ENCODE measurements at regions not wholly inside any gene's neighbourhood (a gene's known extent, or its start where the extent isn't known, plus 50 kb on each side); places are given as distances from the start of the nearest gene placed in this dataset.

DNA sequence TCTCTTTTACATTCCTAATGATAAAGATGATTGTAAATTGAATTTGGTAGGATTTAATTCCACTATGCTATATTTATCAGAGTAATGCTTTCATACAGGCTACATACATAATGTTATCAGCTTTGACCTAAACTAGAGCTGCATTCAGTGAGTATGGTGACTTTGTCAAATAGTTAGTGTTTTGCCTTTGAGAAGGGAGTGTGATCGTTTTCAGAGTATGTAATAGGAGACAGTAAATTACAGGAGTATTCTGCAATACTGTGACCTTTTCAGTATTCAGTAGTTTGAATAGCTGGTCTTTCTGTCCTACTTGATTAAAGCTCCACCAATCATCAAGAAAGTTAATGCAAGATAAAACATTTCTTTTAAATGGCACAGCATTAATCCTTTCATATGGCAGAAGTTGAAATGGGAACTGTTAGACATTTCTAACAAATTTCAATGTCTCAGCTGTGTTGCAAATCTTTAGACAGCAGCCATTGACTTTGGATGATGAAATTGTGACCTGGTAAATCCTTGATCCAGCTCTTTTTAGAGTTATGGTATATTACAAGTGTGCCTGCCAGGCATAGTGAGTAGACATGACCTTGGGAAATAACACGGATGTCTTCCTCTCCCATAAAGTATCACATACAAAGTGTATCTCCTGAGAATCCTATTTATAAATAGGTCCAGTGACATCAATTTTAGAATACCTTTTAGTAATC lies 455.3 kb downstream of the KCTD8 start:
- no peak for DNase-seq

DNA sequence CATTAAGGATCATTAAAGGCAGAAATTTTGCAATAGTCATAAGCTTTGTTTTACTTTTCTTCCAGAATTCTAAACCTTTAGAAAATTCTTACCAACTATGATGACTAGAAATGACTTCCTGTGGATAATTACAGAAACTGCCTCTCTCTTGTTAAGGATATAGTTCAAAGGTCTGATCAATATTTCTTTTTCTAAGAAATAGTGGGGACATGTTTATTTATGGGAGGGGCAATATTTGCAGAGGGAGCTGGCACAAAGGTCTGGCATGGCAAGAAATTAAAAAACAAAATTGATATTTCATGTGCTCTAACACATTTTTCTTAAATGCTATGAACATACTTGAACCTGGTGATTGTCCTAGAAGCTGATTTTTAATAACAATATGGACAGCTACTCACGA lies 448.9 kb downstream of the KCTD8 start:
- DNase-seq, result no peak

DNA sequence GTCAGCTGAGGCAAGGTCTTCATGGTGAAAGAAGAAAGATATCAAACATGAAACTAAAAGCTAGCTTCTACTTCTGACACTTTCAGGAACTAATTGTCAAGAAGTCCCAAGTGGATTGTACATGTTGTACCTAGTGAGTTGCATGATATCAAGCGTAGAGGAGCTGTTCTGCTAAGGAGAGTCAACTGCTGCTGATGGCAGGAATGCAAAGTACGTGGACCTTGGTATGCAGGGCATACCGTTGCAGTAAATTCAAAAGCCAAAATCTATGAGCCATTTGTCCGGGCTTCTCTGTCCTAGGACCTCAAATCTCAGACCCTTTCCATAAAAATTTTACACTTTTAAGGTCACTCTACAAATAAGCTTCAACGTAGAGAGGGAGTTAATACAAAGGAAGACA lies 446.2 kb downstream of the KCTD8 start:
- DNase-seq, result no peak

DNA sequence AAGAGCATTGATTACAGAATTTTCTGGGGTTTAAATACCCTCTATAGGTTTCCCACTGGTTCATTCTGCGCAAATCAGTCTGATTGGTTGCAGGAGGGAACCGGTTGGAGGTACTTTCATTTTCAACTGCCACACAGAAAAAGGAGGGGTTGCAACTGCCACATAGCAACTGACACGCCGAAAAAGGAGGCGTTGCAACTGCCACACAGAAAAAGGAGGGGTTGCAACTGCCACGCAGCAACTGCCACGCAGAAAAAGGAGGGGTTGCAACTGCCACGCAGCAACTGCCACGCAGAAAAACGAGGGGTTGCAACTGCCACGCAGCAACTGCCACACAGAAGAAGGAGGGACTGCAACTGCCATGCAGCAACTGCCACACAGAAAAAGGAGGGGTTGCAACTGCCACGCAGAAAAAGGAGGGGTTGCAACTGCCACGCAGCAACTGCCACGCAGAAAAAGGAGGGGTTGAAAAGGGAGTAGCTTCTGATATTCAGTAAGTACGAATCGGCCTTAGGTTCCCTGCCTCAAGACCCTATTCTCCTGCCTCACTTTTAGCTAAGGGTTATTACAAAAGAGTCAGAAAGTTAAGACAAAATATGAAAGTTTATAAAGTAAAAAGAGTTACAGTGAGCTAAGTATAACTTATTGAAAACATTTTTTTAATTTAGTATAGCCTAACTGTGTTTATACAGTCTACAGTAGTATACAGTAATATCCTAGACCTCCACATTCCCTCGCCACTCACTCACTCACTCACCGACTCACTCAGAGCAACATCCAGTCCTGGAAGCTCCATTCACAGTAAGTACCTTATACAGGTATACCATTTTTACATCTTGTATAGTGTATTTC lies 431.8 kb downstream of the KCTD8 start:
- DNase-seq, result peak; percentile 2

GRCh38 chr4:44017422-44017739 lies 431.2 kb downstream of the KCTD8 start:
- no peak for DNase-seq

GRCh38 chr4:44019721-44020120 lies 428.9 kb downstream of the KCTD8 start:
- no peak for DNase-seq

GRCh38 chr4:44025376-44026020 lies 423.1 kb downstream of the KCTD8 start:
- no peak for DNase-seq

DNA sequence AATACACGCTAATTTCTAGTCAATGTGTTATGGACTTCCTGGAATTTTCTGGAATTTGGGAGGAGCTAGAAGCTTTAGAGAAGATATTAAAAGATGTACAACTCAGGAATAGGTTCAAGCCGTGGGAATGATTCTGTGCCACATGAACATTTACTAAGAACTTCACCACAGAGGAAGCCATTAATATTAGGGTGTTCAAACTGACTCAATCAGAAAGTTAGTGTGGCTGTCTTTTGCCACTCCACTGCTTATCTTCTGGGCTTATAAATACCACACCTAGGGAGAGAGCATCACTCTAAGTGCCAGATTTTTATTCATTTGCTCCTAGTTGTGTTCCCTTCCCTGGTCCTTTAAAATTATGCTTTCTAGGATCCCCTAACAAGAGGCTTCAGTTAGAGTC lies 409.8 kb downstream of the KCTD8 start:
- no peak for DNase-seq

GRCh38 chr4:44046491-44046890 lies 402.1 kb downstream of the KCTD8 start:
- DNase-seq, result no peak

- DNase-seq, result no peak
These were observed 391.9 kb downstream of the KCTD8 start for GRCh38 chr4:44056721-44057151.

DNA sequence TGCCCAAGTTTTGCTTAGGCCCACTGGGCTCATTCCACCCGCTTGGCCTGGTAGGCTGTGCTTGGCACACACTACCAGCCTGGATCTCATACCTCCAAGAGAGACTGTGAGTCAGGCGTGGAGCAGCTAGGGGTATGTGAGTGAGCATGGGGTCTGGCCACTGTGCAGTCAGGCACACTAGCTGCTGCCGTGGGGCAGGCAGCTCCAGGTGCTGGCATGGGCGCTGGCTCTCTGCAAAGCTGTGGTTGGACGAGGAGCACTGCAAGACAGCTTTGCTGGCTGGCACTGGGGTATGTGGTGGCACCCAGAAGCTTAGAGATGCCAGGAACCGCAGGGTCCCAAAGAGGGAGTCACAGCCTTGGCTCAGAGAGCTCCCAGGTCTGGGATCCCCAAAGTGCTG lies 377.8 kb downstream of the KCTD8 start:
- no peak for DNase-seq

DNA sequence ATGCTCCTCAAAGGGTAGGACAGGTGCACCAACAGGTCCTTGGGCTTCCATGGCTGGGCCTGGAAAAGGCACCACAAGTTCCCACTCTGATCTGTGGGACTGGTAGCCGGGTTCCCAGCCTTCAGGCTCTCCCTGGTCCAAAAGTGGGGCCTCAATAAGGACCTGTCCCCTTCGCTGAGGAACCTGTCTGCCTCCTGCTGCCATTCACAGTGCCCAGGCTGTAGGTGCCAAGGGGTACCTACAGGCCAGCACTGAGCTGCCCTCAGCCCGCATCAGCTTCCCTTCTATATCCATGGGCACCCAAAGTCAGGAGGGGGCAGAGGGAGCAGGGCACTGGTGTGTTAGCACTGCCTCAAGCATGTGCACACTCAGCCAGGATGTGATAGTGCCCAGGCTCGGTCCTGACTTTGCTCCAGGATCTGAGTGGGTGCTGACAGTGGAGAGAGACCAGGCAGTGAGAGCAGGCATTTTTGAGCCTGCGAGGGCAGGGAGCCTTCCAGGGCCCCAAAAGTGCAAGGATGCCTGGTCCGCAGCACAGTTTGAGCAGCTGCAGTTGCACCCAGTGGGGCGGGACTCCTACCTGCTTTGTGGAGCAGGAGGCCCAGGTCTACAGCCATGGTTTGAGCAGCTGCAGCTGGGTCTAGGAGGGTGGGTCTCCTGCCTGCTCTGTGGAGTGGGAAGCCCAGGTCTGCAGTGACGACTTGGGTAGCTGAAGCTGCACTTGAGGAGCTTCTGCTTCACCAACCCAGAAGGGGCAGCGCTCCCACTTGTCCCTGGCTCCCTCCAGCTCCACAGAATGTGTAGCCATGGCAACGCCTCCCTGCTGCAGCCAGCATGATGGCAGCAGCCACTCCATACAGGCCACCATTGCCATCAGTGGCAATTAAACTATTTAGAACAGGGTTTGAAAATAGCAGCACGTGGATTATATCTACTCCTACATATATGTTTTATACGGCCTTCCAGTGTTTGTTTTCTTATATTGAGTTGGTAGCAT lies 376.4 kb downstream of the KCTD8 start:
- no peak for DNase-seq

- DNase-seq, result no peak
These were observed 361.9 kb downstream of the KCTD8 start for GRCh38 chr4:44086753-44087152.

GRCh38 chr4:44093390-44093789 lies 355.2 kb downstream of the KCTD8 start:
- DNase-seq, result no peak

DNA sequence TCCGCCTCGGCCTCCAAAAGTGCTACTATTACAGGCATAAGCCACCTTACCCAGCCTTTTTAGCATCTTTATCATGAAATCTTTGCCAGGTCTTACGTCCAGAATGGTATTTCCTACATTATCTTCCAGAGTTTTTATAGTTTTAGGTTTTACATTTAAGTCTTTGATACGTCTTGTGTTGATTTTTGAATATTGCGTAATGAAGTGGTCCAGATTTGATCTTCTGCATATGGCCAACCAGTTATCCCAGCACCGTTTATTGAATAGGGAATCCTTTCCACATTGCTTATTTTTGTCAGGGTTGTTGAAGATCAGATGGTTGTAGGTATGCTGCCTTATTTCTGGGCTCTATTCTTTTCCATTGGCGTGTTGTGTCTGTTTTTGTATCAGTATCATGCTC lies 349.6 kb downstream of the KCTD8 start:
- no peak for DNase-seq

DNA sequence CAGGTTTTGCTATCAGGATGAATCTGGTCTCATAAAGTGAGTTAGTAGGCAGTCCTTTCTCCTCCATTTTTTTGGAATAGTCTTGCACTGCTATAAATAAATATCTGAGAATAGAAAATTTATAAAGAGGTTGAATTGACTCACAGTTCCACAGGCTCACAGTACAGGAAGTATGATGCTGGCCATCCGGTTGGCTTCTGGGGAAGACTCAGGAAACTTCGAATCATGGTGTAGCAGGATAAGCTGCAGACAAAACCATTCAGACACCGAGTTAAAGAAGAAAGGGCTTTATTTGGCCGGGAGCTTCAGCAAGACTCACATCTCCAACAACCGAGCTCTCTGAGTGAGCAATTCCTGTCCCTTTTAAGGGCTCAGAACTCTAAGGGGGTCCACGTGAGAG lies 348.2 kb downstream of the KCTD8 start:
- DNase-seq, result no peak

DNA sequence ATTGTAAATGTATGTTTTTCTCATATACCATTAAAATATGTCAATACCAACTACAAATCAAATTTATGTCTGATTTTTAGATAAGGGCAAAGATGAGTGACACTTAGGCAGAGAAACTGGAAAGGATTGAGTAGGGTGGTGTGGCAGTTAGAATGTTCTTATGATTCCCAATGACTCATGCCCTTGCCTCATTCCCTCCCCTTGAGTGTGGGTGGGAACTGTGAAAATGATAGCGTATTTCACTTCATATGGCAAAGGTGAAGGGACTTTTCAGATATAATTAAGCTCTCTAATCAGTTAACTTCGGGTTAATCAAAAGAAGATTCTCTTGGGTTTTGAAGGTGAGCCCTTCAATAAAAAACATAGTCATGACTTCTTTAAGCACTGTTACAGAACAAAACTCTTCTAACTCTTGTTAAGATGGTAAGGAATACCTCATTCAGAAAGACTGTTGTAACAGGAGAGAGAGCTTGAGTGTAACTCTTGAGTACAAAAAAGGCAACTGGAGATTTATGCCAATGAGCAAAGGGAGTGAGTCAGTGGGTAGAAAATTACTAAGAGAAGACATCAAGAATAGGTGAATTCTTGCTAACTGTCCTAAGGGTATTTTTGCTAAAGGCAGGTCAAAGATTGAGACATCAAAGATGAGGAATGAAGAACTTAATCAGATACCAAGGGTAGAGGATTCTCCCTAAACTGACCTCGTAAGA lies 329.5 kb downstream of the KCTD8 start:
- DNase-seq, result no peak

DNA sequence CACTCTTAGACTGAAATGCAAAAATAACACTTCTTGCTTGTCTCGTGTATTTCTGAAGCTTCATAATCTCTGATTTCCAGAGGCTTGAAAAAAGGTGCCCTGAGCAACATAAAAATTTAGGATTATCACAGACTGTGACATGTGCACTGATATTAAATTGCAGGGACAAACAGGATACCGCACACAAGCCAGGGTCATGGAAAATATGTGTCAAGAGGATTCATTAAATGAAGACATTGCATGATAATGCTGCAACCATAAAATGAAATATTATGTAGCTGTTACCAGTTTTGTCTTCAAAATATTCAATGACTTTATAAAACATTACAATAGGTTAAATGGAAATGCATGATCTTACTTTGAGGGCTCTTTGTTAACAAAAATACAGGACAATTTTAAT lies 328.0 kb downstream of the KCTD8 start:
- no peak for DNase-seq

GRCh38 chr4:44121210-44121609 lies 327.4 kb downstream of the KCTD8 start:
- DNase-seq, result no peak

Measured in DMS79 (cell line).